GM23338 (cell line): ENCODE measurements at regions not wholly inside any gene's neighbourhood (a gene's known extent, or its start where the extent isn't known, plus 50 kb on each side); places are given as distances from the start of the nearest gene placed in this dataset.

Experiments used
- ATAC-seq: fragments of 200-7000 bp; cut with Tn5 transposase; 3 replicates; pipeline ENCODE4 v1.9.1; 2020
- DNase-seq: peaks from one replicate; pipeline ENCODE4 v3.0.0-alpha.2; 2015; ENCODE audit warnings: low spot score
- H2AFZ ChIP-seq: fragments of 200-600 bp; sonication (generic); 2 replicates; pipeline ENCODE4 v1.8.0; 2016; ENCODE audit warnings: antibody characterized with exemption, mild to moderate bottlenecking, moderate library complexity
- H3F3A ChIP-seq: fragments of 200-600 bp; sonication (generic); replicated peaks from 2 replicates; pipeline ENCODE4 v1.8.0; 2017; ENCODE audit warnings: antibody characterized with exemption, mixed run types, low read depth
- H3K27ac ChIP-seq: fragments of 200-600 bp; sonication (generic); 2 replicates; pipeline ENCODE4 v1.6.1; 2016; ENCODE audit warnings: low read depth
- H3K27me3 ChIP-seq: fragments of 200-600 bp; sonication (generic); 2 replicates; pipeline ENCODE4 v1.8.0; 2016; ENCODE audit warnings: mild to moderate bottlenecking, mixed run types, moderate library complexity; ENCODE audit not compliant: insufficient read depth
- H3K36me3 ChIP-seq: fragments of 200-600 bp; sonication (generic); 2 replicates; pipeline ENCODE4 v1.8.0; 2016; ENCODE audit warnings: mild to moderate bottlenecking; ENCODE audit not compliant: insufficient read depth
- H3K4me1 ChIP-seq: fragments of 200-600 bp; sonication (generic); 2 replicates; pipeline ENCODE4 v1.8.0; 2016; ENCODE audit warnings: mild to moderate bottlenecking, moderate library complexity; ENCODE audit not compliant: insufficient read depth
- H3K4me2 ChIP-seq: fragments of 200-600 bp; sonication (generic); 2 replicates; pipeline ENCODE4 v1.7.1; 2017; ENCODE audit warnings: mixed run types
- H3K4me3 ChIP-seq: fragments of 200-600 bp; sonication (generic); 2 replicates; pipeline ENCODE4 v1.6.1; 2016; ENCODE audit warnings: mixed run types
- H3K79me2 ChIP-seq: fragments of 200-600 bp; sonication (generic); replicated peaks from 2 replicates; pipeline ENCODE4 v1.8.0; 2017; ENCODE audit warnings: mild to moderate bottlenecking; ENCODE audit not compliant: insufficient read depth
- H3K9me2 ChIP-seq: fragments of 200-600 bp; sonication (generic); 2 replicates; pipeline ENCODE4 v1.8.0; 2017; ENCODE audit not compliant: insufficient read depth
- H4K20me1 ChIP-seq: fragments of 200-600 bp; sonication (generic); replicated peaks from 2 replicates; pipeline ENCODE4 v1.8.0; 2017; ENCODE audit warnings: mild to moderate bottlenecking; ENCODE audit not compliant: insufficient read depth
- H3K27ac Mint-ChIP-seq: 2 replicates; pipeline ENCODE4 v1.8.0; 2020; ENCODE audit warnings: inconsistent platforms, mild to moderate bottlenecking, moderate library complexity, mixed read lengths
- H3K27me3 Mint-ChIP-seq: 3 replicates; pipeline ENCODE4 v1.8.0; 2022; ENCODE audit warnings: low read depth, mild to moderate bottlenecking, moderate library complexity, mixed read lengths, inconsistent platforms; ENCODE audit not compliant: insufficient read depth, poor library complexity
- H3K36me3 Mint-ChIP-seq: 3 replicates; pipeline ENCODE4 v1.8.0; 2021; ENCODE audit warnings: low read depth, mild to moderate bottlenecking, inconsistent platforms, moderate library complexity, mixed read lengths
- H3K4me1 Mint-ChIP-seq: 3 replicates; pipeline ENCODE4 v1.8.0; 2020; ENCODE audit warnings: mild to moderate bottlenecking, inconsistent platforms, mixed read lengths
- H3K4me3 Mint-ChIP-seq: 3 replicates; pipeline ENCODE4 v1.8.0; 2021; ENCODE audit warnings: moderate library complexity, mild to moderate bottlenecking, inconsistent platforms, mixed read lengths
- H3K9me3 Mint-ChIP-seq: 3 replicates; pipeline ENCODE4 v1.8.0; 2020; ENCODE audit warnings: moderate library complexity, mild to moderate bottlenecking, inconsistent platforms, mixed read lengths
- CREB1 ChIP-seq: fragments of 250-450 bp; sonication (Bioruptor Pico); IDR thresholded peaks from 2 replicates; pipeline ENCODE4 v1.5.0; 2020; ENCODE audit warnings: low read depth, mild to moderate bottlenecking, moderate library complexity
- EZH2 ChIP-seq: fragments of 200-600 bp; sonication (generic); IDR thresholded peaks from one replicate; pipeline ENCODE4 v1.8.0; 2017; ENCODE audit warnings: antibody characterized with exemption, mild to moderate bottlenecking, low read depth; ENCODE audit not compliant: unreplicated experiment
- EZH2phosphoT487 ChIP-seq: fragments of 200-600 bp; sonication (generic); IDR thresholded peaks from one replicate; pipeline ENCODE4 v1.8.1; 2018; ENCODE audit warnings: antibody characterized with exemption; ENCODE audit not compliant: unreplicated experiment
- JUNB ChIP-seq: IDR thresholded peaks from one replicate; pipeline ENCODE4 v1.6.1; 2016; ENCODE audit warnings: antibody characterized with exemption; ENCODE audit not compliant: unreplicated experiment
- NANOG ChIP-seq: IDR thresholded peaks from 2 replicates; pipeline ENCODE4 v1.6.1; 2016; ENCODE audit warnings: antibody characterized with exemption, borderline replicate concordance
- POLR2AphosphoS5 ChIP-seq: IDR thresholded peaks from 2 replicates; pipeline ENCODE4 v1.6.1; 2016; ENCODE audit warnings: antibody characterized with exemption, low read depth
- STAT1 ChIP-seq: IDR thresholded peaks from one replicate; pipeline ENCODE4 v1.6.1; 2016; ENCODE audit warnings: antibody characterized with exemption; ENCODE audit not compliant: unreplicated experiment
- ZNF114 ChIP-seq: fragments of 250-450 bp; sonication (Bioruptor Pico); IDR thresholded peaks from 2 replicates; pipeline ENCODE4 v1.5.0; 2020; ENCODE audit warnings: mild to moderate bottlenecking, moderate library complexity
- ZNF331 ChIP-seq: fragments of 250-450 bp; sonication (Bioruptor Pico); IDR thresholded peaks from 2 replicates; pipeline ENCODE4 v1.5.0; 2020; ENCODE audit warnings: low read depth, mild to moderate bottlenecking, moderate library complexity
- TF ChIP-seq, protein P1 (sequence below): IDR thresholded peaks from one replicate; pipeline ENCODE4 v1.6.1; 2018; ENCODE audit warnings: antibody characterized with exemption; ENCODE audit not compliant: unreplicated experiment
- TF ChIP-seq, protein P2 (sequence below): fragments of 250-450 bp; sonication (Bioruptor Pico); IDR thresholded peaks from 2 replicates; pipeline ENCODE4 v1.5.0; 2020; ENCODE audit warnings: mild to moderate bottlenecking, moderate library complexity
- TF ChIP-seq, protein P3 (sequence below), 2 experiments: fragments of 200-600 bp in 1 of 2; sonication (generic) in 1 of 2; conservative IDR thresholded peaks; 2 replicates each; pipeline versions ENCODE4 v1.5.1 to v1.6.1; 2016 to 2017; ENCODE audit warnings: antibody characterized with exemption in 2 of 2, low read depth in 2 of 2, mild to moderate bottlenecking in 2 of 2, moderate library complexity in 1 of 2
- TF ChIP-seq, protein P4 (sequence below): IDR thresholded peaks from 2 replicates; pipeline ENCODE4 v1.6.1; 2016; ENCODE audit warnings: antibody characterized with exemption

DNA sequence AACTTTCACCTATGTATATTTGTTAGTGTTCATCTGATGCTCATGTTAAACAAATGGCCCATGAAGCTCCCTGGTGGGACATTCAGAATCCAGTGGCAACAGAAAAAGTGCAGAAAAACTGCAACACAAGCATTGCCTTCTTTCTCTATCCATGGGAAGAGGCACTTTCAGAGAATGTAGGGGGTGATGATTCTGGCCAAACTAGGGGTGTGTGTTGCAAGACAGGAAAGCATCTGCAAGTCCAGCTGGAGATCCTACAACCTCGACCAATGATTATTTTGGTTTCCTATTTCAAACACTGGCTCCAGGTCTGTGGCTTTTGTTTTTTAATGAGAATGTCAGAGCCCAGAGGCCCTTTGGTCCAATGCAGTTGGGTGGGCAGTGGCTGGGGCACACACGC lies 198.7 kb downstream of the CXCL12 start:
- Histone ChIP-seq H3K4me2 (no peak overlapping the region), H3K4me3 (no peak overlapping the region), H3K27ac (no peak overlapping the region), H3F3A (no peaks in the 10 kb centered on the region), H3K4me1 (no peaks in the 10 kb centered on the region), H4K20me1 (no peaks in the 10 kb centered on the region), H3K27me3 (no peaks in the 10 kb centered on the region), H2AFZ (no peak overlapping the region), H3K9me2 (no peaks in the 10 kb centered on the region), H3K36me3 (no peaks in the 10 kb centered on the region), H3K79me2 (no peaks in the 10 kb centered on the region)
- H3K36me3 Mint-ChIP-seq = no peaks in the 10 kb centered on the region; the same call in 2 of the 3 replicates
- no peaks in the 10 kb centered on the region; the same call in none of the 3 replicates for H3K9me3 Mint-ChIP-seq
- peaks cover 6% of the 10 kb centered on the region; the same call in 2 of the 3 replicates for H3K4me1 Mint-ChIP-seq
- TF ChIP-seq, protein P1, sequence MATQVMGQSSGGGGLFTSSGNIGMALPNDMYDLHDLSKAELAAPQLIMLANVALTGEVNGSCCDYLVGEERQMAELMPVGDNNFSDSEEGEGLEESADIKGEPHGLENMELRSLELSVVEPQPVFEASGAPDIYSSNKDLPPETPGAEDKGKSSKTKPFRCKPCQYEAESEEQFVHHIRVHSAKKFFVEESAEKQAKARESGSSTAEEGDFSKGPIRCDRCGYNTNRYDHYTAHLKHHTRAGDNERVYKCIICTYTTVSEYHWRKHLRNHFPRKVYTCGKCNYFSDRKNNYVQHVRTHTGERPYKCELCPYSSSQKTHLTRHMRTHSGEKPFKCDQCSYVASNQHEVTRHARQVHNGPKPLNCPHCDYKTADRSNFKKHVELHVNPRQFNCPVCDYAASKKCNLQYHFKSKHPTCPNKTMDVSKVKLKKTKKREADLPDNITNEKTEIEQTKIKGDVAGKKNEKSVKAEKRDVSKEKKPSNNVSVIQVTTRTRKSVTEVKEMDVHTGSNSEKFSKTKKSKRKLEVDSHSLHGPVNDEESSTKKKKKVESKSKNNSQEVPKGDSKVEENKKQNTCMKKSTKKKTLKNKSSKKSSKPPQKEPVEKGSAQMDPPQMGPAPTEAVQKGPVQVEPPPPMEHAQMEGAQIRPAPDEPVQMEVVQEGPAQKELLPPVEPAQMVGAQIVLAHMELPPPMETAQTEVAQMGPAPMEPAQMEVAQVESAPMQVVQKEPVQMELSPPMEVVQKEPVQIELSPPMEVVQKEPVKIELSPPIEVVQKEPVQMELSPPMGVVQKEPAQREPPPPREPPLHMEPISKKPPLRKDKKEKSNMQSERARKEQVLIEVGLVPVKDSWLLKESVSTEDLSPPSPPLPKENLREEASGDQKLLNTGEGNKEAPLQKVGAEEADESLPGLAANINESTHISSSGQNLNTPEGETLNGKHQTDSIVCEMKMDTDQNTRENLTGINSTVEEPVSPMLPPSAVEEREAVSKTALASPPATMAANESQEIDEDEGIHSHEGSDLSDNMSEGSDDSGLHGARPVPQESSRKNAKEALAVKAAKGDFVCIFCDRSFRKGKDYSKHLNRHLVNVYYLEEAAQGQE = no peak
- no peak for TF ChIP-seq CREB1 (CRISPR knock-in tag)
- no peak for TF ChIP-seq ZNF114 (CRISPR knock-in tag)
- TF ChIP-seq, protein P2, sequence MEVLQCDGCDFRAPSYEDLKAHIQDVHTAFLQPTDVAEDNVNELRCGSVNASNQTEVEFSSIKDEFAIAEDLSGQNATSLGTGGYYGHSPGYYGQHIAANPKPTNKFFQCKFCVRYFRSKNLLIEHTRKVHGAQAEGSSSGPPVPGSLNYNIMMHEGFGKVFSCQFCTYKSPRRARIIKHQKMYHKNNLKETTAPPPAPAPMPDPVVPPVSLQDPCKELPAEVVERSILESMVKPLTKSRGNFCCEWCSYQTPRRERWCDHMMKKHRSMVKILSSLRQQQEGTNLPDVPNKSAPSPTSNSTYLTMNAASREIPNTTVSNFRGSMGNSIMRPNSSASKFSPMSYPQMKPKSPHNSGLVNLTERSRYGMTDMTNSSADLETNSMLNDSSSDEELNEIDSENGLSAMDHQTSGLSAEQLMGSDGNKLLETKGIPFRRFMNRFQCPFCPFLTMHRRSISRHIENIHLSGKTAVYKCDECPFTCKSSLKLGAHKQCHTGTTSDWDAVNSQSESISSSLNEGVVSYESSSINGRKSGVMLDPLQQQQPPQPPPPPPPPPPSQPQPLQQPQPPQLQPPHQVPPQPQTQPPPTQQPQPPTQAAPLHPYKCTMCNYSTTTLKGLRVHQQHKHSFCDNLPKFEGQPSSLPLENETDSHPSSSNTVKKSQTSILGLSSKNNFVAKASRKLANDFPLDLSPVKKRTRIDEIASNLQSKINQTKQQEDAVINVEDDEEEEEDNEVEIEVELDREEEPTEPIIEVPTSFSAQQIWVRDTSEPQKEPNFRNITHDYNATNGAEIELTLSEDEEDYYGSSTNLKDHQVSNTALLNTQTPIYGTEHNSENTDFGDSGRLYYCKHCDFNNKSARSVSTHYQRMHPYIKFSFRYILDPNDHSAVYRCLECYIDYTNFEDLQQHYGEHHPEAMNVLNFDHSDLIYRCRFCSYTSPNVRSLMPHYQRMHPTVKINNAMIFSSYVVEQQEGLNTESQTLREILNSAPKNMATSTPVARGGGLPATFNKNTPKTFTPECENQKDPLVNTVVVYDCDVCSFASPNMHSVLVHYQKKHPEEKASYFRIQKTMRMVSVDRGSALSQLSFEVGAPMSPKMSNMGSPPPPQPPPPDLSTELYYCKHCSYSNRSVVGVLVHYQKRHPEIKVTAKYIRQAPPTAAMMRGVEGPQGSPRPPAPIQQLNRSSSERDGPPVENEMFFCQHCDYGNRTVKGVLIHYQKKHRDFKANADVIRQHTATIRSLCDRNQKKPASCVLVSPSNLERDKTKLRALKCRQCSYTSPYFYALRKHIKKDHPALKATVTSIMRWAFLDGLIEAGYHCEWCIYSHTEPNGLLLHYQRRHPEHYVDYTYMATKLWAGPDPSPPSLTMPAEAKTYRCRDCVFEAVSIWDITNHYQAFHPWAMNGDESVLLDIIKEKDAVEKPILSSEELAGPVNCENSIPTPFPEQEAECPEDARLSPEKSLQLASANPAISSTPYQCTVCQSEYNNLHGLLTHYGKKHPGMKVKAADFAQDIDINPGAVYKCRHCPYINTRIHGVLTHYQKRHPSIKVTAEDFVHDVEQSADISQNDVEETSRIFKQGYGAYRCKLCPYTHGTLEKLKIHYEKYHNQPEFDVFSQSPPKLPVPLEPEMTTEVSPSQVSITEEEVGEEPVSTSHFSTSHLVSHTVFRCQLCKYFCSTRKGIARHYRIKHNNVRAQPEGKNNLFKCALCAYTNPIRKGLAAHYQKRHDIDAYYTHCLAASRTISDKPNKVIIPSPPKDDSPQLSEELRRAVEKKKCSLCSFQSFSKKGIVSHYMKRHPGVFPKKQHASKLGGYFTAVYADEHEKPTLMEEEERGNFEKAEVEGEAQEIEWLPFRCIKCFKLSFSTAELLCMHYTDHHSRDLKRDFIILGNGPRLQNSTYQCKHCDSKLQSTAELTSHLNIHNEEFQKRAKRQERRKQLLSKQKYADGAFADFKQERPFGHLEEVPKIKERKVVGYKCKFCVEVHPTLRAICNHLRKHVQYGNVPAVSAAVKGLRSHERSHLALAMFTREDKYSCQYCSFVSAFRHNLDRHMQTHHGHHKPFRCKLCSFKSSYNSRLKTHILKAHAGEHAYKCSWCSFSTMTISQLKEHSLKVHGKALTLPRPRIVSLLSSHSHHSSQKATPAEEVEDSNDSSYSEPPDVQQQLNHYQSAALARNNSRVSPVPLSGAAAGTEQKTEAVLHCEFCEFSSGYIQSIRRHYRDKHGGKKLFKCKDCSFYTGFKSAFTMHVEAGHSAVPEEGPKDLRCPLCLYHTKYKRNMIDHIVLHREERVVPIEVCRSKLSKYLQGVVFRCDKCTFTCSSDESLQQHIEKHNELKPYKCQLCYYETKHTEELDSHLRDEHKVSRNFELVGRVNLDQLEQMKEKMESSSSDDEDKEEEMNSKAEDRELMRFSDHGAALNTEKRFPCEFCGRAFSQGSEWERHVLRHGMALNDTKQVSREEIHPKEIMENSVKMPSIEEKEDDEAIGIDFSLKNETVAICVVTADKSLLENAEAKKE (CRISPR knock-in tag) = no peak
- no peak for TF ChIP-seq EZH2
- TF ChIP-seq STAT1 = no peak
- TF ChIP-seq, protein P3, sequence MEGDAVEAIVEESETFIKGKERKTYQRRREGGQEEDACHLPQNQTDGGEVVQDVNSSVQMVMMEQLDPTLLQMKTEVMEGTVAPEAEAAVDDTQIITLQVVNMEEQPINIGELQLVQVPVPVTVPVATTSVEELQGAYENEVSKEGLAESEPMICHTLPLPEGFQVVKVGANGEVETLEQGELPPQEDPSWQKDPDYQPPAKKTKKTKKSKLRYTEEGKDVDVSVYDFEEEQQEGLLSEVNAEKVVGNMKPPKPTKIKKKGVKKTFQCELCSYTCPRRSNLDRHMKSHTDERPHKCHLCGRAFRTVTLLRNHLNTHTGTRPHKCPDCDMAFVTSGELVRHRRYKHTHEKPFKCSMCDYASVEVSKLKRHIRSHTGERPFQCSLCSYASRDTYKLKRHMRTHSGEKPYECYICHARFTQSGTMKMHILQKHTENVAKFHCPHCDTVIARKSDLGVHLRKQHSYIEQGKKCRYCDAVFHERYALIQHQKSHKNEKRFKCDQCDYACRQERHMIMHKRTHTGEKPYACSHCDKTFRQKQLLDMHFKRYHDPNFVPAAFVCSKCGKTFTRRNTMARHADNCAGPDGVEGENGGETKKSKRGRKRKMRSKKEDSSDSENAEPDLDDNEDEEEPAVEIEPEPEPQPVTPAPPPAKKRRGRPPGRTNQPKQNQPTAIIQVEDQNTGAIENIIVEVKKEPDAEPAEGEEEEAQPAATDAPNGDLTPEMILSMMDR (conservative IDR thresholded peaks at IDR 0.05; ENCODE audit: low read depth in 2 of 2) = no peak
- no peak for TF ChIP-seq POLR2AphosphoS5
- no peak for TF ChIP-seq NANOG
- TF ChIP-seq ZNF331 (CRISPR knock-in tag) = no peak
- TF ChIP-seq, protein P4, sequence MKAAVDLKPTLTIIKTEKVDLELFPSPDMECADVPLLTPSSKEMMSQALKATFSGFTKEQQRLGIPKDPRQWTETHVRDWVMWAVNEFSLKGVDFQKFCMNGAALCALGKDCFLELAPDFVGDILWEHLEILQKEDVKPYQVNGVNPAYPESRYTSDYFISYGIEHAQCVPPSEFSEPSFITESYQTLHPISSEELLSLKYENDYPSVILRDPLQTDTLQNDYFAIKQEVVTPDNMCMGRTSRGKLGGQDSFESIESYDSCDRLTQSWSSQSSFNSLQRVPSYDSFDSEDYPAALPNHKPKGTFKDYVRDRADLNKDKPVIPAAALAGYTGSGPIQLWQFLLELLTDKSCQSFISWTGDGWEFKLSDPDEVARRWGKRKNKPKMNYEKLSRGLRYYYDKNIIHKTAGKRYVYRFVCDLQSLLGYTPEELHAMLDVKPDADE = no peak
- no peak for TF ChIP-seq JUNB
- TF ChIP-seq EZH2phosphoT487 = no peak
- H3K27ac Mint-ChIP-seq = no peak overlapping the region
- DNase-seq (no peak), ATAC-seq (no peak)
- no peaks in the 10 kb centered on the region for H3K27me3 Mint-ChIP-seq
- H3K4me3 Mint-ChIP-seq = no peak overlapping the region
